Stimulated activated CD8-positive, alpha-beta memory T cell treated with anti-CD3 and anti-CD28 coated beads, Interleukin-15, amount 100 ng/mL, for 1 hour (primary cell): ENCODE measurements at regions not wholly inside any gene's neighbourhood (a gene's known extent, or its start where the extent isn't known, plus 50 kb on each side); places are given as distances from the start of the nearest gene placed in this dataset.
"Not testable (repeated sequence)": the region's sequence is repeated elsewhere in the genome, so short reads cannot be mapped to it uniquely, and the experiment has no call there.

Source experiments
- DNase-seq: peaks from one replicate; pipeline ENCODE4 v3.0.0-alpha.2; 2020; ENCODE audit warnings: low read depth

DNA sequence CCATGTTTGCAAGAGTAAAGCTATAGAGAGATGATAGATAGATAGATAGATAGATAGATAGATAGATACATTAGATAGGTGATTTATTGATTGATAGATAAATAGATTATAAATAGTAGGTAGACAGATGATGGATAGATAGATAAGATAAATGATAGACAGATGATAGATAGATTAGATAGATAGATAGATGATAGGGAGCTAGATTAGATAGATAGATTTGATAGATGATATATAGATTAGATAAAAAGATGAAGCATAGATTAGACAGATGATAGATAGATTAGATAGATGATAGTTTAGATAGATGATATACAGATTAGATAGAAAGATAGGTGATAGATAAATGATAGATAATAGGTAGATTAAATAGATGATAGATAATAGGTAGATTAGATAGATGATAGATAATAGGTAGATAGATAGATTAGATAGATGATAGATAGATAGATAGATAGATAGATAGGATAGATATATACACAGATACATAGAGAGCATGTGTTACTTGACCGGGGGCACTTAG lies 243.3 kb upstream of the FOXK1 start:
- DNase-seq: no peak

DNA sequence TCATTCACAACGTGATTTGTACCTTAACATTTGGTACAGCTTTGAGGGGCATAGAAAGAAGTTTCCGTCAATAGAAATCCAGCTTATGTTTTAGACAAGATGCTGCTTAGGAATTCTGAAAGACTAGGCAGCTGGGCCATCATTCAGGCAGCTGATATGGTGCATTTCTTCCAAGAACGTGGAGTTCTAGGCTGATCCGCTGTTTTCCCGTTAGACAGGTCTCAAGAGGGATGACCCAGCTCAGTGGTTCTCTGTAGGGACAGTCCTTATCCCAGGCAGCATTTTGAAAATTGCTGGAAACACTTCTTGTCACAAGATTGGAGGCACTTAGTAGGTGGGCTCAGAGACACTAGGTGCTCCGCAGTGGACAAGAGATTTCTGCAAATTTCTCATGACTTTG lies 242.7 kb upstream of the FOXK1 start:
- no peak for DNase-seq

DNA sequence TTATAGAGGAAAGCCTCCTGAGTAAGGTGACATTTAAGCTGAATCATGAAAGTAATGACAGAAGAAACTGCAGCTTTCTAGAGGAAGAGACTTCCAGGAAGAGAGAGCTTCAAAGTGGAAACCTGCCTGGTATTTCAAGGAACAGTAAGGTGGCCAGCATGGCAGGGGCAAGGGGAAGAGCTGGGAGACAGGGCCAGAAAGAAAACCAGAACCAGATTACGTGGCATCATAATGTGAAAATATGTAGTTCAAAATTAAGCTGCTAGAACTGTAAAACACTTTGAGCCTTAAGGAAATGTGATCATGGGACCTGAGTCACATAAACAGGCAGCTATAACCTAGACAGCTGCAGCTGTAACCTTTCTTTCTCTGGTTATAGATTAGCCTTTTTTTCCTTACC lies 238.0 kb upstream of the FOXK1 start:
- DNase-seq: no peak

GRCh38 chr7:4445777-4446176 lies 236.3 kb upstream of the FOXK1 start:
- DNase-seq: no peak

DNA sequence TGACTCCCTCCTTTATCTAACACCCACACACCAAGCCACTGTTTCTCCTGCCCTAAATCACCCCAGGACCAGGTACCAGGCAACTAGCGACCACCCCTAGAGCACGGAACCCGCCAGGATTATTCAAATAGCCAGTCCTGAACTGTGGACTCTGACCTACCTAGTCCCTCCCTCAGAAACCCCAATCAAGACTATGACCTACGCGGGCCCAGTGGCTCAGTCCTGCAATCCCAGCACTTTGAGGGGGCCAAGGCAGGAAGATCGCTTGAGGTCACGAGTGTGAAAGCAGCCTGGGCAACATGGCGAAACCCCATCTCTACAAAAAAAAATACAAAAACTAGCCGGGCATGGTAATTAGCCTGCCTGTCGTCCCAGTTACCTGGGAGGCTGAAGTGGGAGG lies 232.8 kb upstream of the FOXK1 start:
- no peak for DNase-seq

DNA sequence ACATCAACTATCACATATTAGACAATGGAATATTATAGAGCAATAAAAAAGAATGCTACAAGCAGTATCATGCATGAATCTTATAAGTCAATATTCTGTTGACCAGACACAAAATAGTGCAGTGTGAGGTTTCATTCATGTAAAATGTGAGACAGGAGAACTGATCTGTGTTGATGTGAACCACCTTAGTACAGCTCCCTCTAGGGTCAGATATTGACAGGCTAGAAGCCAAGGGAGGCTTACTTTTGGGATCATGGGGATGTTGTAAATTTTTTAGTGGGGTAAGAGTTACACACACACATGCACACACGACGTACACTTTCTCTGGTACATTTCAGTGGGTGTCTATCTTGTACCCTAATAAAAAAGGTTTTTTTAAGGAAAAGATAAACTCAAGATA lies 231.6 kb upstream of the FOXK1 start:
- no peak for DNase-seq

GRCh38 chr7:4460597-4460996 lies 221.5 kb upstream of the FOXK1 start:
- no peak for DNase-seq

DNA sequence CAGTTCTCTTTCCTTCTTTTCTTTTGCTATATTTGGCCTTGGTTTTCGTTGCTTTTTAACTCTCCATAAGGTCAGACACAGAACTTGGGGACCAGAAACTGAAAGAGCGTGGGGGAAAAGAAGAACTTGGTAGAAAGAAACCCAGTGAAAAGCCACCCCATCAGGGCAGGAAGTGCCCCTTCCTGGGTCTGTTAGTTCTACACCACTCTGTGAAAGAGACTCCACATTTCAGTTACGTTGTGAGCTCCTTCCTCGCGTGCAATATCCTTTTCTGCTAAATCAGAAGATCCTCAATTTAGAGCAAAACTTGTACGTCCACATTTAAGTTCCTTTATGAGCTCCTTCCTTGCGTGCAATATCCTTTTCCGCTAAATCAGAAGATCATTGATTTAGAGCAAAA lies 220.6 kb upstream of the FOXK1 start:
- DNase-seq: no peak

- DNase-seq: no peak
These were observed 213.6 kb upstream of the FOXK1 start for GRCh38 chr7:4468320-4469102.

GRCh38 chr7:4470246-4470645 lies 211.8 kb upstream of the FOXK1 start:
- no peak for DNase-seq

DNA sequence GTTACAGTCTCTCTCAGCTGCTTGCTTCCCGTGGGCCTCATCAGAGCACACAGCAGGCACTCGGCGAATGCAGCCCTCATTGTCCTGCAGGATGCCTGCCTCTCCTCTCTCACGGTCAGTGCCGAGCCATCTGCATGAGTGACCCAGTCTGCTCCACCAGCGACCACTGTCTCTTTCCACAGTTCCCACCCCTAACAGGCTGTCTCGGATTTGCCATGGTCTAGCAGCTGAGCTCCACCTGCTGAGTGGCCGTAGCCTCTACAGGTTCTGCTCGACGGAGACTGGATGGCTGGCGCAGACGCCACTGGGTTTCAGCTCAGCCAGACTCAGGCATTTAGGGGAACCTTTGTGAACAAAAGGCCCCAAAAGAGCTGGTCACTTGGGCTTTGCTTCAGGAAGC lies 209.4 kb upstream of the FOXK1 start:
- no peak for DNase-seq

- DNase-seq: no peak
These were observed 202.6 kb upstream of the FOXK1 start for GRCh38 chr7:4479367-4480039.

GRCh38 chr7:4480131-4480530 lies 202.0 kb upstream of the FOXK1 start:
- DNase-seq: not testable (repeated sequence)

DNA sequence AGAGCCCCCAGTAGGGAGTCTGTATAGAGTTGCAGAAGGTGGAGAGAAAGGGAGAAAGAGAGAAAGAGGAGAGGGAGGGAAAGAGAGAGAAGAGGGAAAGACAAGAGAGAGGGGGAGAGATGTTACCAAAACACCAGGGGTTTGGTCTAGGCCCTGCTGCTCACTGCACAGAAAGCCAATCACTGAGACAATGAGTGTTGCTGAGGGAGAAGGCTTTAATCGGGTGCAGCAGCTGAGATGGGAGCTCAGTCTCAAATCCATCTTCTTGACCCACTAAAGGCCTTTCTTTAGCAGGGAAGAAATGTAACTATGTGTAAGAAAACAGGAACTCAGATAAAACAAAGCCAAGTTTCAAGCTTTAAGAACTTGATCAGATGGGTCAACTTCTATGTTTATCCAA lies 198.2 kb upstream of the FOXK1 start:
- no peak for DNase-seq

DNA sequence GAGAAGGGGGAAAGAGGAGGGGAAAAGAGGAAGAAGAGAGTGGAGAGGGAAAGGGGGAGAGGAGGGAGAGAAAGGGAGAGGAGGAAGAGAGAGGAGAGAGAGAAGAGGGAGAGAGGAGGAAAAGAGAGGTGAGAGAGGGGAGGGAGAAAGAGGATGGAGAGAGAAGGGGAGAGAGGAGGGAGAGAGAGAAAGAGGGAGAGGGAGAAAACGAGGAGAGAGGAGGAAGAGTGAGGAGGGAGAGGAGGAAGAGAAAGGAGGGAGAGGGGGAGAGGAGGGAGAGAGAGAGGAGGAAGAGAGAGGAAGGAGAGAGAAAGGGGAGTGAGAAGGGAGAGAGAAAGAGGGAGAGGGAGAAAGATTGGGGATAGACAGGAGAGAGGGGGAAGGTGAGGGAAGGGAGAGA lies 197.6 kb upstream of the FOXK1 start:
- no peak for DNase-seq

DNA sequence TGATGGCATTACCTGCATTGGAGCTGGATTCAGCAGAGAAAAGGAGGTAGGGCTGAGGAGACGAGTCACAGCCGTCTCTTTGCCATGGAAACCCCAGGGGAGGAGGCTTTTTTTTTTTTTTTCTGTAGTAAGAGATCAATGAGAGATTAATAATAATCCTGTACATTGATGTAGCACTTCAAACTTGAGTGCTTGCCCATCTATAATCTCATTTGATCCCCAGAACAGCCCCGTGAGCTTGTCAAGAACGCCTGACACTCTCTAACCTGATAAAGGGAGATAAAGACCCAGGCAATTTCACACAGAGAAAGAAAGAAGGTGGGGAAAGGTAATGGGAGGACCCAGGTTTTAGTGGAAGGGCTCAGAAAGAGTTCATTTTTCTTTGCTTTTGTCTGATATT lies 195.2 kb upstream of the FOXK1 start:
- DNase-seq: no peak

DNA sequence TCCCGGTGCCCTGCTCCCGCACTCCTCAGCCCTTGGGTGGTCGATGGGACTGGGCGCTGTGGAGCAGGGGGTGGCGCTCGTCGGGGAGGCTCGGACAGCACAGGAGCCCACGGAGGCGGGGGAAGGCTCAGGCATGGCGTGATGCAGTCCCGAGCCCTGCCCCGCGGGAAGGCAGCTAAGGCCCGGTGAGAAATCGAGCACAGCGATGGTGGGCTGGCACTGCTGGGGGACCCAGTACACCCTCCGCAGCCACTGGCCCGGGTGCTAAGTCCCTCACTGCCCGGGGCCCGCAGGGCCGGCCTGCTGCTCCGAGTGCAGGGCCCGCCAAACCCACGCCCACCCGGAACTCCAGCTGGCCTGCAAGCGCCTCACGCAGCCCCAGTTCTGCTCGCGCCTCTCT lies 185.2 kb upstream of the FOXK1 start:
- not testable (repeated sequence) for DNase-seq

- DNase-seq: no peak
These were observed 181.3 kb upstream of the FOXK1 start for GRCh38 chr7:4500812-4501211.

- DNase-seq: not testable (repeated sequence)
These were observed 174.2 kb upstream of the FOXK1 start for GRCh38 chr7:4507886-4508285.

DNA sequence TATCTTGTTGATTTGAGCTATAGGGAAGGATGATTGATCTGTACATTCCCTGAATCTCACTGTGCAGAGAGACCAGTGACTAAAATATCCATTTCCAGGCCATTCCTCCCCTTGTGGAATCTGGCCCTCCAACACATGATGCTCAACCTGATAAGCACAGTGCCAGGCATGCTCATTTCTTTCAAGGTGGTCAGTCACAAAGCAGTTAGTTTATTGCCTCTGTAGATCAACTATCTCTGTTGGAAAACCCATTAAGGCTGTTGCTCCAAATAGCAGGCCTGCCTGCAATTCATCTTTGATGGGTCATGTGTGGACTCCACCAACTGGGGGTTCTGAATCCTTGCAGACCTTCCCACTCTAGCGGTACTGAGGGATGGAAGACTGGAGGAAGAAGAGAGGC lies 168.6 kb upstream of the FOXK1 start:
- DNase-seq: no peak

DNA sequence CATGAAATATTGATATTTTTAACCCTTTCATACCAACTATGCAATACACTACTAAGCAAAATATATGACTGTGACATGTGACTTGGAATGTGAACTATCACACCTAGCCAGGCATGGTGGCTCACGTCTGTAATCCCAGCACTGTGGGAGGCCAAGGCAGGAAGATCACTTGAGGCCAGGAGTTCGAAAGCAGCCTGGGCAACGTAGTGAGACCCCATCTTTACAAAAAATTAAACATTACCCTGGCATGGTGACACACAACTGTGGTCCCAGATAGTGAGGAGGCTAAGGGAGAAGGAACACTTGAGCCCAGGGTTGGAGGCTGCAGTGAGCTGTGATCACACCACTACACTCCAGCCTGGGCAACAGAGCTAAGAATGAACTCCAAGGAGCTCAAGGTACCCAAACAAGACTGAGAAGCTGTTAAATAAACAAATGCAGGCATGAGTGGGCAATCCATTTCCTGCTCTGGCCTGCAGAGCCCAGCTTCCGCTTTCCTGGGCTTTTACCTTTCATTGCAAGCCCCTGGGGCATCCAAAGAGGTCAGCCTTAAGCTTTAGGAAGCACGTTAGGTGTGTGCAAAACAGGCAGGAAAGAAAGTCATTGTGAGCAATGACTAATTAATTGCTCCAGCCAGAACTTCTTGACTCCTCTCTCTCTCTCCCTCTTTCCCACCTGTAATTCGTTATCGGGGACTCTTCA lies 162.1 kb upstream of the FOXK1 start:
- no peak for DNase-seq

DNA sequence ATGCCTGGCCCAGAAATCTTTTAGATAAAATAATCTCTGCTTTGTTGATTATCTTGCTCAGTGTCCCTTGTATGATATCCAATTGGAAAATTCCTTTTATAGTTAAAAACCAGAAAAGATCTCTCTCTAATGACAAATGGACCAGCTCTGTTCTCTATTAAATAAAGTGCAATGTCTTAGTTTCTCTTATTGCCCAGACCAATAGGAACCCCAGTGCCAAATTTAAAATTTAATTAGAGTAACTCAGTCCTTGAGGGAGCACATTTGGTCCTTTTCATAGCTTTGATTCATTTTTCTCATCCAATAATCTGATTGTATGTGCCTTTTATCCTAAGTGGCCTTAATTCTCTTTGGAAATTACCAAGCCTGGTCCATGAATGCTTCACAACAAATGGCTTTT lies 158.9 kb upstream of the FOXK1 start:
- no peak for DNase-seq

DNA sequence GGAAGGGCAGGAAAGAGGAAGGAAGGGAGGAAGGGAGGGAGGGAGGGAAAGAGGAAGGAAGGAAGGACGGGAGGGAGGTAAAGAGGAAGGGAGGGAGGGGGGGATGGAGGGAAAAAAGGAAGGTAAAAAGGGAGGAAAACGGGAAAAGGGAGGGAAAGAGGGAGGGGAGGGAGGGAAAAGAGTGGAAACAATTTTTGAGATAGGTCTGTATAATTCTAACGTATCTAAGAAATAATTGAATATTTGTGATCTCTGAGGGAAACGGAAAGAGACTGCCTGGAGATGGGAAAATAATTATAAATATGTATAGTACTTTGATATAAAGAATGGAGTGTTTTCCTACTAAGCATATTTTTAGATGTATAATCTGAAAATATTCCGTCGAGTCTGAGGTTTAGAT lies 158.2 kb upstream of the FOXK1 start:
- DNase-seq: no peak
